Lower lobe of right lung (tissue), 2 donors: ENCODE measurements at regions not wholly inside any gene's neighbourhood (a gene's known extent, or its start where the extent isn't known, plus 50 kb on each side); places are given as distances from the start of the nearest gene placed in this dataset.

Experiments used
- ATAC-seq, 2 donors: fragments of 200-7000 bp; cut with Tn5 transposase; one replicate each; pipeline ENCODE4 v1.9.1; 2020 to 2022; ENCODE audit warnings: mild to moderate bottlenecking in 2 of 2, moderate library complexity in 2 of 2
- DNase-seq: peaks from one replicate; pipeline ENCODE4 v3.0.0-alpha.2; 2020
- H3K27ac ChIP-seq: fragments of 200-600 bp; one replicate; pipeline ENCODE4 v1.8.0; 2022
- H3K27me3 ChIP-seq: fragments of 200-600 bp; one replicate; pipeline ENCODE4 v1.8.0; 2022; ENCODE audit warnings: low read depth
- H3K36me3 ChIP-seq: fragments of 200-600 bp; one replicate; pipeline ENCODE4 v1.8.0; 2022; ENCODE audit warnings: mild to moderate bottlenecking
- H3K4me1 ChIP-seq: fragments of 200-600 bp; one replicate; pipeline ENCODE4 v1.8.0; 2022
- H3K4me3 ChIP-seq: fragments of 200-600 bp; one replicate; pipeline ENCODE4 v1.8.0; 2022; ENCODE audit warnings: mild to moderate bottlenecking
- H3K9me3 ChIP-seq: fragments of 200-600 bp; one replicate; pipeline ENCODE4 v1.8.0; 2022
- intact Hi-C: fragments of 100-400 bp; cut with DNase I; formaldehyde crosslinking; loops from one replicate; pipeline ENCODE4 v1.11.0; 2022
- TF ChIP-seq, protein P1 (sequence below): fragments of 200-600 bp; IDR thresholded peaks from one replicate; pipeline ENCODE4 v1.8.0; 2022; ENCODE audit warnings: antibody characterized with exemption, mild to moderate bottlenecking
- donor health status: DM: no; HTN: yes; CAD: no; lungs with severe emphysema.

DNA sequence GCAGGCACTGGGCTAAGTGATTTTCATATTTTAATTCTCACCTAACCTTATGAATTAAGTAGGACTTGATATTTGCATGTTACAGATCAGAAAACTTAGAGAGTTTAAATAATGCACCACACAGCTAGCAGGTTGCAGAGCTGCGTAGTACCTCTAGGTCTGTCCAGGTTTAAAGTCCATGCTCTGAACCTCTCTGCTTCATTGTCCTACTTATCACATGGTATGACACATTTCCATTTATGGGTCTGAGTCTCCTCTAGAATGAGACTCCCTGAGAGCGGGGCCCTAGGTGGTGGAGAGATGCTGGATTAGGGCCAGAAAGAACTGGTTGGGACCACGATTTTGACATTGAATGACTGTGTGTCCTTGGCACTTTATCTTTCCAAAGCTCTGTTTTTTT lies 102.5 kb upstream of the USP24 start:
- H3K4me3 ChIP-seq, result no peak overlapping the region
- TF ChIP-seq, protein P1, sequence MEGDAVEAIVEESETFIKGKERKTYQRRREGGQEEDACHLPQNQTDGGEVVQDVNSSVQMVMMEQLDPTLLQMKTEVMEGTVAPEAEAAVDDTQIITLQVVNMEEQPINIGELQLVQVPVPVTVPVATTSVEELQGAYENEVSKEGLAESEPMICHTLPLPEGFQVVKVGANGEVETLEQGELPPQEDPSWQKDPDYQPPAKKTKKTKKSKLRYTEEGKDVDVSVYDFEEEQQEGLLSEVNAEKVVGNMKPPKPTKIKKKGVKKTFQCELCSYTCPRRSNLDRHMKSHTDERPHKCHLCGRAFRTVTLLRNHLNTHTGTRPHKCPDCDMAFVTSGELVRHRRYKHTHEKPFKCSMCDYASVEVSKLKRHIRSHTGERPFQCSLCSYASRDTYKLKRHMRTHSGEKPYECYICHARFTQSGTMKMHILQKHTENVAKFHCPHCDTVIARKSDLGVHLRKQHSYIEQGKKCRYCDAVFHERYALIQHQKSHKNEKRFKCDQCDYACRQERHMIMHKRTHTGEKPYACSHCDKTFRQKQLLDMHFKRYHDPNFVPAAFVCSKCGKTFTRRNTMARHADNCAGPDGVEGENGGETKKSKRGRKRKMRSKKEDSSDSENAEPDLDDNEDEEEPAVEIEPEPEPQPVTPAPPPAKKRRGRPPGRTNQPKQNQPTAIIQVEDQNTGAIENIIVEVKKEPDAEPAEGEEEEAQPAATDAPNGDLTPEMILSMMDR, result no peak
- intact Hi-C loops, result no loop called here
- H3K9me3 ChIP-seq, result no peaks in the 10 kb centered on the region
- H3K36me3 ChIP-seq, result no peaks in the 10 kb centered on the region
- ATAC-seq, result no peak
- no peaks in the 10 kb centered on the region for H3K27me3 ChIP-seq
- H3K27ac ChIP-seq, result no peak overlapping the region
- H3K4me1 ChIP-seq, result peaks cover 6% of the 10 kb centered on the region
- no peak for DNase-seq

DNA sequence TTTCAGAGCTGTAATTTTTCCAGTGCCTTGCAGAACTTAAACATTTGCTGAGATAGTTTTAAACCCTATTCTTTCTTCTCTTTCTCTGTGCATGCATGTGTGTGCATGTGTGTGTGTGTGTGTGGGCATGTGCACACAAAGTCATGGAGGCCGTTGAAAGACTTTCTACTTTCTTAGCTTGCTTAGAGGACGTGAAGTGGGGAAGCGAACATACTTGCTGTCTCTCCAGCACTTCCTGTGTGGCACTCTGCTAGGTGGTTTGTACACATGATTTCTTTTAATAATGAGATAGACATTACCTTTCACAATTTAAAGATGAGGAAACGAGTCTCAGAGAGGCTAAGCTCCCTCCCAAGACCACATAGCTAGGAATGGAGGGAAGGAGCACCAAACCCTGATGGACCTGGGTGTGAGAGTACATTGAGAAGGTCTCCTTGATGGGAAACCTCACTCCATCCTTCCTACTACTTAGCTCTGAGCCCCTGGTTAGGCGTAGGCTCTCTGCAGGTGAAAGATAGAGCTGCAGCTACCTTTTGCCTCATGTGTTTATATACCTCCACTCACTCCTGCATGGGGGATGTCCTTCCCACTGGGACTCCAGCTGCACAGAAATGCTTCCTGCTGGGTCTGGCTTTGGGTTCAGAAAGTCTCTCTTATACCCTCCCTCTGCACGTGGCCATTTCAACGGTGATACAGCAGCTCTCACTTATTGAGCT lies 101.9 kb upstream of the USP24 start:
- Histone ChIP-seq H3K4me3 (no peak overlapping the region), H3K4me1 (peaks cover 6% of the 10 kb centered on the region), H3K9me3 (no peaks in the 10 kb centered on the region), H3K36me3 (no peaks in the 10 kb centered on the region), H3K27me3 (no peaks in the 10 kb centered on the region), H3K27ac (no peak overlapping the region)
- DNase-seq, result no peak
- intact Hi-C loops, result no loop called here
- no peak for ATAC-seq
- TF ChIP-seq, protein P1, result no peak

DNA sequence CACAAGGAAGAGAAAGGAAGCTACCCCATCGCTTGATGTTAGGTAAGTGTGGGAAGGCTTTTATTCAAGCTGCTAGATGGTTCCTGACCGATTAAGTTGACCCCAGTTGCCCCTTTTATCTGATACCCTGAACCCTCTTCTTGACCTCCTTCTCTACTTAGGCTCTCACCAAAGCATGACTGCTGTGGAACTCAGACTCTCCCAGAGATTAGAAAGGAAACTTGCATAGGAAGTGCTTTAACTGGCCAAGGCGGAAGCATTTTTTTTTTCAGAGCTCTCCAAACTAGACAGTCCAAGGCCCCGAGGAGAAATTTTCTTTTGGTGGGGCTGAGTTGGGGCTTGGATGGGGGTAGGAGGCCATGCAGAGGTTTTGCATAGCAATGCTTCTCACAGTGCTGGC lies 101.3 kb upstream of the USP24 start:
- Histone ChIP-seq H3K27ac (no peak overlapping the region), H3K9me3 (no peaks in the 10 kb centered on the region), H3K27me3 (no peaks in the 10 kb centered on the region), H3K36me3 (no peaks in the 10 kb centered on the region), H3K4me3 (no peak overlapping the region), H3K4me1 (peaks cover 6% of the 10 kb centered on the region)
- intact Hi-C loops, result no loop called here
- DNase-seq (no peak), ATAC-seq (no peak)
- TF ChIP-seq, protein P1, result no peak

DNA sequence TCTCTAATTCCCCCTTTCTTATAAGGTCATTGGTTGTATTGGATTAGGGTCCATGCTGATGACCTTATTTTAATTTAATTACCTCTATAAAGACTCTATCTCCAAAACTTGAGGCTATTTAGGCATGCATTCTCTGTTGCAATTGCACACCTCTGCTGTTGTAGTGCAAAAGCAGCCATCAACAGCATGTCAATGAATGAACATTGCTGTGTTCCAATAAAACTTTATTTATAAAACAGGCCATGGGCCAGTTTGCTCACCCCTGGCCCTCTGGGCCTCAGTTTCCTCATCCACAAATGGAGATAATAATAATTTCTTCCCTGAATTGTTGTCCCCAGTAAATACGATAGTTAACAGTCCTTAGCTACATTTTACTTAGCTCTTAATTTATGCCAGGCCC lies 100.4 kb upstream of the USP24 start:
- Histone ChIP-seq H3K27ac (no peak overlapping the region), H3K27me3 (no peaks in the 10 kb centered on the region), H3K9me3 (no peaks in the 10 kb centered on the region), H3K4me1 (peaks cover 13% of the 10 kb centered on the region), H3K4me3 (no peak overlapping the region), H3K36me3 (no peaks in the 10 kb centered on the region)
- TF ChIP-seq, protein P1, result no peak
- intact Hi-C loops, result no loop called here
- ATAC-seq (no peak), DNase-seq (no peak)

DNA sequence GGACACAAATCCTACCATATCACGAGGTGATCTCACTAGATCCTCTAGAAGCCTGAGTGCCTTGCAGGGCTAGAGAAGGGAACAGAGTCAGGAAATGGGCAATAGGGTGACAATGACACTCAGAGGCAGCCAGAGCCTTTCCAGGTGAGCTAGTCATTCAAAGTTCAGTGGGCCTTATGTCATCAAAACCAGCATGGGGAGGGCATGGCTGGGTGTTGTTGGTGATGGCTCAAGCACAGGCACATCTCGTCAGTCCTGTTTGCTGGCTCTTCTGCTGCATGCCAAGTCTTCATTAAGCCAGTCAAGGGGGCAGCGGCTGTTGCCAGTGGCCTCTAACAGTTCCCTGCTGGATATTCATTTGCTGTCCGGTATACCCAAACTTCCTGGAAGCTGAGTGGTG lies 99.6 kb upstream of the USP24 start:
- H3K4me1 ChIP-seq, result peaks cover 15% of the 10 kb centered on the region
- H3K27me3 ChIP-seq, result no peaks in the 10 kb centered on the region
- ATAC-seq (no peak), DNase-seq (no peak)
- intact Hi-C loops, result no loop called here
- no peak overlapping the region for H3K27ac ChIP-seq
- H3K9me3 ChIP-seq, result no peaks in the 10 kb centered on the region
- TF ChIP-seq, protein P1, result no peak
- H3K4me3 ChIP-seq, result no peak overlapping the region
- H3K36me3 ChIP-seq, result no peaks in the 10 kb centered on the region
